Testis (tissue), 2 donors: ENCODE measurements at regions not wholly inside any gene's neighbourhood (a gene's known extent, or its start where the extent isn't known, plus 50 kb on each side); places are given as distances from the start of the nearest gene placed in this dataset.

Experiments used
- POLR2A ChIP-seq: fragments of 450-650 bp; IDR thresholded peaks from one replicate; pipeline ENCODE4 v1.6.1; 2017; ENCODE audit warnings: antibody characterized with exemption, mild to moderate bottlenecking, moderate library complexity
- TF ChIP-seq, protein P1 (sequence below), 3 experiments: fragments of 450-650 bp in 2 of 3; fragments of 200-600 bp in 1 of 3; sonication (generic) in 1 of 3; IDR thresholded peaks; one replicate each; pipeline ENCODE4 v1.5.1; 2016 to 2019; ENCODE audit warnings: antibody characterized with exemption in 3 of 3, mild to moderate bottlenecking in 2 of 3, moderate library complexity in 1 of 3

DNA sequence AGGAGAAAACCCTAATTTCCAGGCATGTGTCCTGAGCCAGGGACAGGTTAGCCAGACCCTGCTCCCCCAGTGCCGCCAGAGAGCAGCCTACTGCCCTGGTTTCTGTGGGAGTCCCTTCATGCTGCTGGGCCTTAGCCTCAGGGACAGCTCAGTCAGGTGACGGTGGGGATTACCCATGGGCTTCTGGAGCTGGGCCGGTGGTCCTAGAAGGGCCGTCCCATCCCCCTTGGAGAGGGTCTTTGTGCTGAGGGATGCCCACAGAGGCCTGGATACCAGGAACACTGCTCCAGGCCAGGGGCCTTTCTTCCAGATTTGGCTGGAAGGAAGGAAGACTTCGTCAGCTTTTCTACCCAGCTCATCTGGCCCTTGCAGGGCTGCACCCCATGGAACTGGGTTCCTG is 71.4 kb upstream of the ZNF722 start:
- TF ChIP-seq, protein P1, sequence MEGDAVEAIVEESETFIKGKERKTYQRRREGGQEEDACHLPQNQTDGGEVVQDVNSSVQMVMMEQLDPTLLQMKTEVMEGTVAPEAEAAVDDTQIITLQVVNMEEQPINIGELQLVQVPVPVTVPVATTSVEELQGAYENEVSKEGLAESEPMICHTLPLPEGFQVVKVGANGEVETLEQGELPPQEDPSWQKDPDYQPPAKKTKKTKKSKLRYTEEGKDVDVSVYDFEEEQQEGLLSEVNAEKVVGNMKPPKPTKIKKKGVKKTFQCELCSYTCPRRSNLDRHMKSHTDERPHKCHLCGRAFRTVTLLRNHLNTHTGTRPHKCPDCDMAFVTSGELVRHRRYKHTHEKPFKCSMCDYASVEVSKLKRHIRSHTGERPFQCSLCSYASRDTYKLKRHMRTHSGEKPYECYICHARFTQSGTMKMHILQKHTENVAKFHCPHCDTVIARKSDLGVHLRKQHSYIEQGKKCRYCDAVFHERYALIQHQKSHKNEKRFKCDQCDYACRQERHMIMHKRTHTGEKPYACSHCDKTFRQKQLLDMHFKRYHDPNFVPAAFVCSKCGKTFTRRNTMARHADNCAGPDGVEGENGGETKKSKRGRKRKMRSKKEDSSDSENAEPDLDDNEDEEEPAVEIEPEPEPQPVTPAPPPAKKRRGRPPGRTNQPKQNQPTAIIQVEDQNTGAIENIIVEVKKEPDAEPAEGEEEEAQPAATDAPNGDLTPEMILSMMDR (IDR thresholded peaks at IDR 0.05), result no peak
- no peak for TF ChIP-seq POLR2A
